DMS114 treated with DMSO at 0.1 percent for 48 hours (cell line): ENCODE measurements at regions not wholly inside any gene's neighbourhood (a gene's known extent, or its start where the extent isn't known, plus 50 kb on each side); places are given as distances from the start of the nearest gene placed in this dataset.

ENCODE experiments used
- DNase-seq: peaks from one replicate; lab custom pipeline; 2025; ENCODE audit not compliant: unreplicated experiment; lab: John Stamatoyannopoulos, UW

GRCh38 chr5:61263072-61263471, 69.0 kb upstream of the ZSWIM6 start:
- DNase-seq, result no peak

GRCh38 chr5:61263561-61264272, 68.3 kb upstream of the ZSWIM6 start:
- DNase-seq, result no peak

GRCh38 chr5:61264273-61264661, 67.8 kb upstream of the ZSWIM6 start:
- no peak for DNase-seq

GRCh38 chr5:61267116-61267515, 64.9 kb upstream of the ZSWIM6 start:
- DNase-seq, result no peak

GRCh38 chr5:61268871-61269270, 63.2 kb upstream of the ZSWIM6 start:
- DNase-seq, result no peak

- DNase-seq, result no peak
Observed at GRCh38 chr5:61270510-61271165, 61.4 kb upstream of the ZSWIM6 start.

GRCh38 chr5:61272688-61273087, 59.4 kb upstream of the ZSWIM6 start:
- DNase-seq, result no peak

- no peak for DNase-seq
Observed at GRCh38 chr5:61273279-61273975, 58.6 kb upstream of the ZSWIM6 start.

GRCh38 chr5:61274511-61274911, 57.5 kb upstream of the ZSWIM6 start:
- no peak for DNase-seq

GRCh38 chr5:61275841-61276240, 56.2 kb upstream of the ZSWIM6 start:
- DNase-seq, result no peak

- DNase-seq, result peak; percentile 8
Observed at GRCh38 chr5:61277190-61277589, 54.9 kb upstream of the ZSWIM6 start.

- DNase-seq, result no peak
Observed at GRCh38 chr5:61277781-61278180, 54.3 kb upstream of the ZSWIM6 start.

GRCh38 chr5:61279725-61280124, 52.3 kb upstream of the ZSWIM6 start:
- DNase-seq, result no peak

- no peak for DNase-seq
Observed at GRCh38 chr5:61280205-61280604, 51.9 kb upstream of the ZSWIM6 start.

- no peak for DNase-seq
Observed at GRCh38 chr5:61280761-61281427, 51.2 kb upstream of the ZSWIM6 start.

GRCh38 chr5:61281686-61282085, 50.4 kb upstream of the ZSWIM6 start:
- no peak for DNase-seq
